T-helper 2 cell (primary cell): ENCODE measurements at regions not wholly inside any gene's neighbourhood (a gene's known extent, or its start where the extent isn't known, plus 50 kb on each side); places are given as distances from the start of the nearest gene placed in this dataset.

Experiments
- DNase-seq, 5 experiments: peaks; one replicate each; pipeline versions ENCODE4 v3.0.0 to v3.0.0-alpha.2; 2012 to 2022

GRCh38 chr5:77157732-77158532 lies 52.5 kb upstream of the PDE8B start:
- DNase-seq: no peak

GRCh38 chr5:77156379-77156778 lies 54.1 kb upstream of the PDE8B start:
- DNase-seq: no peak

GRCh38 chr5:77155179-77155785 lies 55.2 kb upstream of the PDE8B start:
- DNase-seq: peak in 2 of 5 experiments; percentile 31 to 59

- DNase-seq: no peak
Observed at GRCh38 chr5:77152441-77152840, 58.0 kb upstream of the PDE8B start.

GRCh38 chr5:77151501-77151900 lies 59.0 kb upstream of the PDE8B start:
- no peak for DNase-seq

DNA sequence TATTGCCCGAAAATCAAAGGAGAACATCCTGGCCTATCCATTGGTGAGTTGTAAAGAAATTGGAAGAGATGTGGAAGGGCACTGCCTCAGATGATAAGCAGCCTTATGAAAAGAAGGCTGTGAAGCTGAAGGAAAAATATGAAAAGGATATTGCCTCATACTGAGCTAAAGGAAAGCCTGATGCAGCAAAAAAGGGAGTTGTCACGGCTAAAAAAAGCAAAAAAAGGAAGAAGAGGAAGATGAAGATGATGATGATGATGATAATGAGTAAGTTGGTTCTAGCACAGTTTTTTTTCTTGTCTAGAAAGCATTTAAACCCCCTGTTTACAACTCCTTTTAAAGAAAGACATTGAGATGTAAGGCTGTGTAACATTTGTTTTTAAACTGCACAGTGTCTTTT lies 59.8 kb upstream of the ZBED3 start:
- no peak for DNase-seq

- DNase-seq: no peak
Observed at GRCh38 chr5:77145666-77146065, 58.6 kb upstream of the ZBED3 start.

DNA sequence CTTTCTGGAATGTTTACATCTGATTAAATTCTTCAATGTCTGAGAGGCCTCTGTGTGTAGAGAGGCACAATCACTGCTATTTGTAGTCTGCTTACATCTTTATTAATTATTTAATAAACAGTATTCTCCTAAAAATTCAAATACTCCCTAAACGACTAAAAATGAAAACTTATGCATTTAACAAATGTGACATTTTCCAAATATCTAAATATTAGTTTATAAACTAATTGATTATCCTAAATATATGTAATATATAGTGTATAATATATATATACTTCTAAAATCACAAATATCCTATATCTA lies 57.7 kb upstream of the ZBED3 start:
- DNase-seq: no peak

DNA sequence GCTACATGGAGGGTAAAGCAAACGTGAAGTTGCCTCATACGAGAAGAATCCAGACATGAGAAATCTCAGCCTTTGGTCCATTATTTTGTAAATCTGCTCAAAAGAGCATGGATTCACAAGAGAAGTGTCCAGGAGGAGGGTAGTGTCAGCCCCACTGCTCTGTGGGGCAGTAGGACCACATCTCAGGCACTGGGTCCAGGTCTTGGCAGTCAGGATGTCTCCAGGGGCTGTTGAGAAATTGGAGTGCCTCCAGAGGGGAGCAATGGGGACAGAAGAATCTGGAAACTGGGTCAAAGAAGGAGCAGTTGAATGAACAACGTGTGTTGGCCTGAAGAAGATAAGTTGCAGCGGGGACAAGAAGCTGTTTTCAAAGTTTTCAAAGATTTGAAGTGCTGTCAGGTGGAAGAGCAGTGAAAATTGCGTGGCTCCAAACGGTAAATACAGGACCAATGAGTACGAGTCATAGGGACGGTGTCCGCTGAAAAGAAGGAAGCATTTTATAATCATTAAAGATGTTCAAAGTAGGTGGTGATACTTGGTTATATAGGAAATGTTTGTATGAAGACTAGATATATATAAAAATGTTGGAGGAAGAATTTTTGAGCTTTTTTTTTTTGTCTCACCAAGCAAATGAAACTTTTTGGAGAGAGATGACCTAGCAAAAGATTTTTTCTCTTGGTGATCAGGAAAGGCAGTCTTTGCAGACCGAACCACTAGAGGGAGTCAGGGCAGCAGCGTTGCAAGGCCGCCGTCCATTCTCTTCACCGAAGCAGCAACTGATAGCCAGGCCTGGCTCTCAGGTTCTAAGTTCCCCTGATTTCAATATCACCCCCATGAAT lies 57.1 kb upstream of the ZBED3 start:
- peak in 3 of 5 experiments; percentile 24 to 70 (median 36) for DNase-seq

DNA sequence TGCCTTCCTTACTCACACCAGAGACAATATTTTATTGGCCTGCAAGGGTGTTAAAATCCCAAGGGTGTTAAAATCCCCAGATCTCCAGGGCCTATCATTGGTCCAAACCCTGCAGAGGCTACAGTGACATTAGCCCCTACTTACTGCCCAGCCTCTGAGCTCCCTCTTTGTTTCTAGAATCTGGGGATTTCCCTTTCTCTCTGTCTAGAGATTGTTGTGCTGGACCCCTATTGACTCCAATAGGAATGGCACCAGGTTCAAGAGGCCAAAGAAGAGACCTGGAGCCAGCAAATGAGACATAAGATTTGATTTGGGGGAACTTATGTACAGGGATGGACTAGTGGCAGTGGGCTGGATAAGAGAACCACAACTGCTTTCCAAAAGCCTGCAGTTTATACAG lies 53.3 kb upstream of the ZBED3 start:
- no peak for DNase-seq

DNA sequence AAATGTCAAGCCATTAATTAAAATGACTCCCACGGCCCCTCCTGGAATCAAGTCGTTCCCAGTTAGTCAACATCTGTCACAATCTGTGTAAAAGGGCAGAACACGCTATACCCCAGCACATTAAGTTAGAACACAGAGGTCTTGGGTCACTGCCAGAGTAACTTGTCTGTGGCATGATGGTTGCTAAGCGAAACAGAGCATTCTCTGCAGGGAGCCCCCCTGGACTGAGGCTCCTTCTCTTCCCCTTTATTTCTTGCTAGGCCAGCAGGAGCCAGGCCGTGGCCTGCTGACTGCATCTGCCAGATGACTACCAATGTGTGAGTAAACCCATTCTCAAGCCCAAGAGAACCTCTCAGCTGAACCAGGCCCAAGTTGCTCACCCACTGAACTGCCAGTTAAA lies 51.9 kb upstream of the ZBED3 start:
- no peak for DNase-seq
